ENCODE measurements at regions not wholly inside any gene's neighbourhood (a gene's known extent, or its start where the extent isn't known, plus 50 kb on each side); places are given as distances from the start of the nearest gene placed in this dataset.

DNA sequence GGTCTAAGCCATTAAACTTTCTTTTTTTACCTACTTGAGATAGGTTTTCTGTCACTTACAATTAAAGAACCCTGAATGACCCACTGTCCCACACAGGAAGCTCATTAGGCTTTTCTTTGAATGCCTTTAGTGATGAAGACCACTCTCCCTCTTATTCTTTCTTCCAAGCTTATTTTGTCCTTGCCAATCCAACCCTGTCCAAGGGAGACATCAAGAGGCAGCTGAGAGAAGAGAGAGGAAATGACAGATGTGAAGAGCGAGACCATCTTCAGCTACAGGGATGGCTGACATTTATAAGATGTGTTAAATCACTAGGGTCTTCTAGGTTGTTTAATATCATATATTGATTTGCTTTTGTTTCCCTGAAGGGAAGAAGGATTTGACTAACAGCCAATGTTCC, 133.5 kb downstream of the FAM114A2 start:
- no peaks in the 10 kb centered on the region; the same call in 1 of the 2 replicates for H3K27me3 ChIP-seq (ENCODE audit: control insufficient read depth, insufficient read depth, low read length)
- in situ Hi-C loops (cut with HindIII; ENCODE audit: low pct_unique_long_range_greater_than_20kb, low sequenced_read_pairs) (no loop called here), intact Hi-C loops (cut with micrococcal nuclease; ENCODE audit: unreplicated experiment) (no loop called here)
- BruUV-seq (replicated peaks), result no TSS peak
- H3K4me3 ChIP-seq (ENCODE audit: low read depth in 2 of 2, low read length in 2 of 2), result no peak overlapping the region
- ChIA-PET CTCF (no interaction called here), POLR2A (no interaction called here)
- H3K27ac ChIP-seq (ENCODE audit: low read length), result no peak overlapping the region
- no peaks in the 10 kb centered on the region for H3K9me3 ChIP-seq (ENCODE audit: control insufficient read depth, insufficient read depth, low read depth, low read length)
- DNase-seq (ENCODE audit: low read depth, low spot score), result no peak
- ATAC-seq, result no peak
- TF ChIP-seq SIN3A (IDR thresholded peaks at IDR 0.05; ENCODE audit: borderline replicate concordance, insufficient read depth, low read depth, low read length) (no peak), TCF7L2 (IDR thresholded peaks at IDR 0.05; ENCODE audit: low read depth, low read length) (no peak)
- no peaks in the 10 kb centered on the region for H3K4me1 ChIP-seq (ENCODE audit: control insufficient read depth, insufficient read depth, low read length)
- no peaks in the 10 kb centered on the region for H3K36me3 ChIP-seq (ENCODE audit: control insufficient read depth, insufficient read depth, low read length)

DNA sequence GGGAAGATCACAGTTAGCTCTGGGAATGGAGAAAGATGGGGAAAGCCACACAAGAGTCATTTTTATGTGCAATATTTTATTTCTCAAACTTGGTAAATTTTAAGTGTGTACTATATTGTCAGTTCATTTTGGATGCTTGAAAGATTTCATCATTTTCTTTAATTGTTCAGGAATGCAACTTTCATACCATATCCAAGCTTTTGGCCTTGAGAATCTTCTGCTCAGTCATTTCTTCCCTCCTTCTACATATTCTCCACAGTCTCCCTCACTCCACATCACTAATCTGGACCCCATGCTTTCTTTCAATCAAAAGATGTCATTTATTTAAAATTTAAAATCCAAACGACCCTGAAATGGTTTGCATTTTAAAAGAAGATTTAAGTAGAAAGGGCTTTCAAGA, 135.4 kb downstream of the FAM114A2 start:
- Histone ChIP-seq H3K4me1 (ENCODE audit: control insufficient read depth, insufficient read depth, low read length) (no peaks in the 10 kb centered on the region), H3K36me3 (ENCODE audit: control insufficient read depth, insufficient read depth, low read length) (no peaks in the 10 kb centered on the region), H3K4me3 (ENCODE audit: low read depth in 2 of 2, low read length in 2 of 2) (no peak overlapping the region), H3K27me3 (ENCODE audit: control insufficient read depth, insufficient read depth, low read length) (no peaks in the 10 kb centered on the region; the same call in 1 of the 2 replicates), H3K27ac (ENCODE audit: low read length) (no peak overlapping the region), H3K9me3 (ENCODE audit: control insufficient read depth, insufficient read depth, low read depth, low read length) (no peaks in the 10 kb centered on the region)
- DNase-seq (ENCODE audit: low read depth, low spot score) (no peak), ATAC-seq (no peak)
- ChIA-PET POLR2A (no interaction called here), CTCF (no interaction called here)
- TF ChIP-seq, protein P1, sequence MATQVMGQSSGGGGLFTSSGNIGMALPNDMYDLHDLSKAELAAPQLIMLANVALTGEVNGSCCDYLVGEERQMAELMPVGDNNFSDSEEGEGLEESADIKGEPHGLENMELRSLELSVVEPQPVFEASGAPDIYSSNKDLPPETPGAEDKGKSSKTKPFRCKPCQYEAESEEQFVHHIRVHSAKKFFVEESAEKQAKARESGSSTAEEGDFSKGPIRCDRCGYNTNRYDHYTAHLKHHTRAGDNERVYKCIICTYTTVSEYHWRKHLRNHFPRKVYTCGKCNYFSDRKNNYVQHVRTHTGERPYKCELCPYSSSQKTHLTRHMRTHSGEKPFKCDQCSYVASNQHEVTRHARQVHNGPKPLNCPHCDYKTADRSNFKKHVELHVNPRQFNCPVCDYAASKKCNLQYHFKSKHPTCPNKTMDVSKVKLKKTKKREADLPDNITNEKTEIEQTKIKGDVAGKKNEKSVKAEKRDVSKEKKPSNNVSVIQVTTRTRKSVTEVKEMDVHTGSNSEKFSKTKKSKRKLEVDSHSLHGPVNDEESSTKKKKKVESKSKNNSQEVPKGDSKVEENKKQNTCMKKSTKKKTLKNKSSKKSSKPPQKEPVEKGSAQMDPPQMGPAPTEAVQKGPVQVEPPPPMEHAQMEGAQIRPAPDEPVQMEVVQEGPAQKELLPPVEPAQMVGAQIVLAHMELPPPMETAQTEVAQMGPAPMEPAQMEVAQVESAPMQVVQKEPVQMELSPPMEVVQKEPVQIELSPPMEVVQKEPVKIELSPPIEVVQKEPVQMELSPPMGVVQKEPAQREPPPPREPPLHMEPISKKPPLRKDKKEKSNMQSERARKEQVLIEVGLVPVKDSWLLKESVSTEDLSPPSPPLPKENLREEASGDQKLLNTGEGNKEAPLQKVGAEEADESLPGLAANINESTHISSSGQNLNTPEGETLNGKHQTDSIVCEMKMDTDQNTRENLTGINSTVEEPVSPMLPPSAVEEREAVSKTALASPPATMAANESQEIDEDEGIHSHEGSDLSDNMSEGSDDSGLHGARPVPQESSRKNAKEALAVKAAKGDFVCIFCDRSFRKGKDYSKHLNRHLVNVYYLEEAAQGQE (IDR thresholded peaks at IDR 0.05; ENCODE audit: insufficient read depth in 1 of 2, low read depth in 2 of 2, low read length in 1 of 2), result no peak
- TF ChIP-seq SIN3A (IDR thresholded peaks at IDR 0.05; ENCODE audit: borderline replicate concordance, insufficient read depth, low read depth, low read length), result no peak
- no peak for TF ChIP-seq POLR2AphosphoS5 (IDR thresholded peaks at IDR 0.05; ENCODE audit: low read depth, low read length)
- TF ChIP-seq, protein P2, sequence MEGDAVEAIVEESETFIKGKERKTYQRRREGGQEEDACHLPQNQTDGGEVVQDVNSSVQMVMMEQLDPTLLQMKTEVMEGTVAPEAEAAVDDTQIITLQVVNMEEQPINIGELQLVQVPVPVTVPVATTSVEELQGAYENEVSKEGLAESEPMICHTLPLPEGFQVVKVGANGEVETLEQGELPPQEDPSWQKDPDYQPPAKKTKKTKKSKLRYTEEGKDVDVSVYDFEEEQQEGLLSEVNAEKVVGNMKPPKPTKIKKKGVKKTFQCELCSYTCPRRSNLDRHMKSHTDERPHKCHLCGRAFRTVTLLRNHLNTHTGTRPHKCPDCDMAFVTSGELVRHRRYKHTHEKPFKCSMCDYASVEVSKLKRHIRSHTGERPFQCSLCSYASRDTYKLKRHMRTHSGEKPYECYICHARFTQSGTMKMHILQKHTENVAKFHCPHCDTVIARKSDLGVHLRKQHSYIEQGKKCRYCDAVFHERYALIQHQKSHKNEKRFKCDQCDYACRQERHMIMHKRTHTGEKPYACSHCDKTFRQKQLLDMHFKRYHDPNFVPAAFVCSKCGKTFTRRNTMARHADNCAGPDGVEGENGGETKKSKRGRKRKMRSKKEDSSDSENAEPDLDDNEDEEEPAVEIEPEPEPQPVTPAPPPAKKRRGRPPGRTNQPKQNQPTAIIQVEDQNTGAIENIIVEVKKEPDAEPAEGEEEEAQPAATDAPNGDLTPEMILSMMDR (IDR thresholded peaks at IDR 0.05), result no peak
- no peak for TF ChIP-seq TCF7L2 (IDR thresholded peaks at IDR 0.05; ENCODE audit: low read depth, low read length)
- BruUV-seq (replicated peaks), result no TSS peak
- in situ Hi-C loops (cut with HindIII; ENCODE audit: low pct_unique_long_range_greater_than_20kb, low sequenced_read_pairs) (no loop called here), intact Hi-C loops (cut with micrococcal nuclease; ENCODE audit: unreplicated experiment) (no loop called here)

DNA sequence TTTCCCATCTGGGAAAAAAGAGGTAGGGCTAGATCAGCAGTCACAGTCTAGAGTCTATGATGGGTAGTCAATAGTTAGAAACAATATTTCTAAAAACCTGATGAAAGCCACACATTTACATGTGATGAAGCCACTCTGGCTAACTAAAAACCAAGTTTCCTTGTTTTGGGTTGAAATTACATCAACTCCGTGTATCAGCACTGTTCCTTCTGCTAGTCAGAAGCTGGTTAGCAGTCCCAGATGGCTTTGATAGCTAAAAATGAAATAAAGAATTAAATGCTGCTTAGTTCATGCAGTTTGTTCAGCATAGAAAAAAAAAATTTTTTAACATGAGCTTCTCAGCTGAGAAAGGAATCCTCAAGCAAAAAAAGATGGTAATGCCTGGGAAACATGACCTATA, 136.7 kb downstream of the FAM114A2 start:
- CTCF ChIA-PET, result no interaction called here
- intact Hi-C loops (cut with micrococcal nuclease; ENCODE audit: unreplicated experiment), result no loop called here
- ATAC-seq, result no peak

More for the DNA sequence above, 136.7 kb downstream of the FAM114A2 start:
- Histone ChIP-seq H3K4me1 (ENCODE audit: control insufficient read depth, insufficient read depth, low read length) (no peaks in the 10 kb centered on the region), H3K27ac (ENCODE audit: low read length) (no peak overlapping the region), H3K9me3 (ENCODE audit: control insufficient read depth, insufficient read depth, low read depth, low read length) (no peaks in the 10 kb centered on the region), H3K4me3 (ENCODE audit: low read depth in 2 of 2, low read length in 2 of 2) (no peak overlapping the region), H3K27me3 (ENCODE audit: control insufficient read depth, insufficient read depth, low read length) (no peaks in the 10 kb centered on the region; the same call in 1 of the 2 replicates), H3K36me3 (ENCODE audit: control insufficient read depth, insufficient read depth, low read length) (no peaks in the 10 kb centered on the region)
- POLR2A ChIA-PET, result no interaction called here
- BruUV-seq (replicated peaks), result no TSS peak
- no peak for DNase-seq (ENCODE audit: low read depth, low spot score)
- in situ Hi-C loops (cut with HindIII; ENCODE audit: low pct_unique_long_range_greater_than_20kb, low sequenced_read_pairs), result no loop called here
- TF ChIP-seq TCF7L2 (IDR thresholded peaks at IDR 0.05; ENCODE audit: low read depth, low read length) (no peak), SIN3A (IDR thresholded peaks at IDR 0.05; ENCODE audit: borderline replicate concordance, insufficient read depth, low read depth, low read length) (no peak)
- TF ChIP-seq, protein P2 (IDR thresholded peaks at IDR 0.05), result no peak
- TF ChIP-seq, protein P1 (IDR thresholded peaks at IDR 0.05; ENCODE audit: insufficient read depth in 1 of 2, low read depth in 2 of 2, low read length in 1 of 2), result no peak

All from Panc1 (cell line).